ENCODE measurements at regions not wholly inside any gene's neighbourhood (a gene's known extent, or its start where the extent isn't known, plus 50 kb on each side); places are given as distances from the start of the nearest gene placed in this dataset.

GRCh38 chr11:11148596-11148995 is 204.5 kb downstream of the CSNK2A3 start:
- TF ChIP-seq CTCF (IDR thresholded peaks at IDR 0.05; ENCODE audit: insufficient read depth, low read depth, low read length), result no peak
- Histone ChIP-seq H3K36me3 (ENCODE audit: control insufficient read depth, insufficient read depth, low read length) (no peaks in the 10 kb centered on the region), H3K4me3 (ENCODE audit: low read depth, low read length) (no peak overlapping the region), H3K27me3 (ENCODE audit: control insufficient read depth, insufficient read depth, low read length) (no peaks in the 10 kb centered on the region; the same call in 1 of the 2 replicates)
- CTCF ChIA-PET, result interaction anchor here (0.6 to 3.8 kb wide), 5 partner anchors 9 to 91 kb away, joined by 3 to 30 read pairs (median 7); no protein-coding TSS in a partner anchor
- POLR2A ChIA-PET, result interaction anchor here (0.6 kb wide), 1 partner anchor 19 kb away, joined by 3 read pairs; no protein-coding TSS in a partner anchor
- DNase-seq (ENCODE audit: low read depth), result no peak

- CTCF ChIA-PET, result interaction anchor here (0.6 to 3.8 kb wide), 6 partner anchors 9 to 104 kb away, joined by 3 to 30 read pairs (median 7); no protein-coding TSS in a partner anchor
Observed at GRCh38 chr11:11148104-11148509, 204.9 kb downstream of the CSNK2A3 start.

GRCh38 chr11:11146830-11147229 is 206.2 kb downstream of the CSNK2A3 start:
- ChIA-PET CTCF (interaction anchor here (0.9 to 3.8 kb wide), 4 partner anchors 11 to 119 kb away, joined by 3 to 30 read pairs (median 4); no protein-coding TSS in a partner anchor), POLR2A (no interaction called here)
- no peak for TF ChIP-seq CTCF (IDR thresholded peaks at IDR 0.05; ENCODE audit: insufficient read depth, low read depth, low read length)
- H3K36me3 ChIP-seq (ENCODE audit: control insufficient read depth, insufficient read depth, low read length), result no peaks in the 10 kb centered on the region
- H3K27me3 ChIP-seq (ENCODE audit: control insufficient read depth, insufficient read depth, low read length), result no peaks in the 10 kb centered on the region; the same call in 1 of the 2 replicates
- no peak for DNase-seq (ENCODE audit: low read depth)
- H3K4me3 ChIP-seq (ENCODE audit: low read depth, low read length), result no peak overlapping the region

More at GRCh38 chr11:11148104-11148509, 204.9 kb downstream of the CSNK2A3 start:
- POLR2A ChIA-PET, result no interaction called here
- TF ChIP-seq CTCF (IDR thresholded peaks at IDR 0.05; ENCODE audit: insufficient read depth, low read depth, low read length), result peak; percentile 57
- Histone ChIP-seq H3K36me3 (ENCODE audit: control insufficient read depth, insufficient read depth, low read length) (no peaks in the 10 kb centered on the region), H3K27me3 (ENCODE audit: control insufficient read depth, insufficient read depth, low read length) (no peaks in the 10 kb centered on the region; the same call in 1 of the 2 replicates), H3K4me3 (ENCODE audit: low read depth, low read length) (no peak overlapping the region)
- DNase-seq (ENCODE audit: low read depth), result peak; percentile 71

GRCh38 chr11:11143849-11144248 is 209.2 kb downstream of the CSNK2A3 start:
- Histone ChIP-seq H3K4me3 (ENCODE audit: low read depth, low read length) (no peak overlapping the region), H3K27me3 (ENCODE audit: control insufficient read depth, insufficient read depth, low read length) (no peaks in the 10 kb centered on the region; the same call in 1 of the 2 replicates), H3K36me3 (ENCODE audit: control insufficient read depth, insufficient read depth, low read length) (no peaks in the 10 kb centered on the region)
- POLR2A ChIA-PET, result no interaction called here
- CTCF ChIA-PET, result interaction anchor here (1.3 to 2.3 kb wide), 2 partner anchors 13 to 644 kb away, joined by 3 to 6 read pairs; no protein-coding TSS in a partner anchor
- no peak for TF ChIP-seq CTCF (IDR thresholded peaks at IDR 0.05; ENCODE audit: insufficient read depth, low read depth, low read length)
- DNase-seq (ENCODE audit: low read depth), result no peak

- ChIA-PET POLR2A (no interaction called here), CTCF (interaction anchor here (1.0 to 2.3 kb wide), 2 partner anchors 15 to 20 kb away, joined by 3 to 6 read pairs; no protein-coding TSS in a partner anchor)
- no peaks in the 10 kb centered on the region; the same call in 1 of the 2 replicates for H3K27me3 ChIP-seq (ENCODE audit: control insufficient read depth, insufficient read depth, low read length)
- TF ChIP-seq CTCF (IDR thresholded peaks at IDR 0.05; ENCODE audit: insufficient read depth, low read depth, low read length), result no peak
- no peak overlapping the region for H3K4me3 ChIP-seq (ENCODE audit: low read depth, low read length)
- no peak for DNase-seq (ENCODE audit: low read depth)
- H3K36me3 ChIP-seq (ENCODE audit: control insufficient read depth, insufficient read depth, low read length), result no peaks in the 10 kb centered on the region
Observed at GRCh38 chr11:11142430-11142829, 210.6 kb downstream of the CSNK2A3 start.

All from BJ (cell line).